HG02759 (cell line): ENCODE measurements at regions not wholly inside any gene's neighbourhood (a gene's known extent, or its start where the extent isn't known, plus 50 kb on each side); places are given as distances from the start of the nearest gene placed in this dataset.

Source experiments
- ATAC-seq: cut with Tn5 transposase; IDR thresholded peaks from one replicate; pipeline ENCODE4 v1.9.1; 2021; ENCODE audit warnings: mild to moderate bottlenecking, moderate library complexity; ENCODE audit not compliant: unreplicated experiment

- ATAC-seq, result no peak
These were observed 198.0 kb upstream of the ZP4 start for GRCh38 chr1:238088560-238089290.

GRCh38 chr1:238073991-238074390, 183.3 kb upstream of the ZP4 start:
- no peak for ATAC-seq

- ATAC-seq, result no peak
These were observed 180.3 kb upstream of the ZP4 start for GRCh38 chr1:238071061-238071460.

GRCh38 chr1:238063454-238063853, 172.7 kb upstream of the ZP4 start:
- peak; percentile 58 for ATAC-seq

- ATAC-seq, result peak; percentile 60
These were observed 171.4 kb upstream of the ZP4 start for GRCh38 chr1:238061967-238062613.

GRCh38 chr1:238060061-238060460, 169.3 kb upstream of the ZP4 start:
- peak; percentile 58 for ATAC-seq

GRCh38 chr1:238052496-238053266, 162.0 kb upstream of the ZP4 start:
- ATAC-seq, result no peak

GRCh38 chr1:238029126-238029525, 138.4 kb upstream of the ZP4 start:
- no peak for ATAC-seq

GRCh38 chr1:238027366-238027765, 136.6 kb upstream of the ZP4 start:
- ATAC-seq, result no peak

GRCh38 chr1:238023137-238023536, 132.4 kb upstream of the ZP4 start:
- ATAC-seq, result no peak

GRCh38 chr1:238018214-238018613, 127.5 kb upstream of the ZP4 start:
- ATAC-seq, result no peak

GRCh38 chr1:238006779-238007178, 116.1 kb upstream of the ZP4 start:
- ATAC-seq, result no peak

GRCh38 chr1:238005116-238005515, 114.4 kb upstream of the ZP4 start:
- no peak for ATAC-seq

GRCh38 chr1:238001818-238002217, 111.1 kb upstream of the ZP4 start:
- ATAC-seq, result no peak

GRCh38 chr1:237999426-238000052, 108.8 kb upstream of the ZP4 start:
- no peak for ATAC-seq

- ATAC-seq, result no peak
These were observed 107.9 kb upstream of the ZP4 start for GRCh38 chr1:237998581-237998980.

GRCh38 chr1:237983496-237983895, 92.8 kb upstream of the ZP4 start:
- no peak for ATAC-seq

GRCh38 chr1:237981223-237981622, 90.5 kb upstream of the ZP4 start:
- no peak for ATAC-seq

GRCh38 chr1:237976331-237976730, 85.6 kb upstream of the ZP4 start:
- no peak for ATAC-seq

- ATAC-seq, result no peak
These were observed 85.2 kb upstream of the ZP4 start for GRCh38 chr1:237975903-237976302.

GRCh38 chr1:237975376-237975775, 84.7 kb upstream of the ZP4 start:
- no peak for ATAC-seq
